HCEC 1CT (cell line): ENCODE measurements at regions not wholly inside any gene's neighbourhood (a gene's known extent, or its start where the extent isn't known, plus 50 kb on each side); places are given as distances from the start of the nearest gene placed in this dataset.

Experiments
- DNase-seq: peaks from one replicate; pipeline ENCODE4 v3.0.0-alpha.2; 2017

DNA sequence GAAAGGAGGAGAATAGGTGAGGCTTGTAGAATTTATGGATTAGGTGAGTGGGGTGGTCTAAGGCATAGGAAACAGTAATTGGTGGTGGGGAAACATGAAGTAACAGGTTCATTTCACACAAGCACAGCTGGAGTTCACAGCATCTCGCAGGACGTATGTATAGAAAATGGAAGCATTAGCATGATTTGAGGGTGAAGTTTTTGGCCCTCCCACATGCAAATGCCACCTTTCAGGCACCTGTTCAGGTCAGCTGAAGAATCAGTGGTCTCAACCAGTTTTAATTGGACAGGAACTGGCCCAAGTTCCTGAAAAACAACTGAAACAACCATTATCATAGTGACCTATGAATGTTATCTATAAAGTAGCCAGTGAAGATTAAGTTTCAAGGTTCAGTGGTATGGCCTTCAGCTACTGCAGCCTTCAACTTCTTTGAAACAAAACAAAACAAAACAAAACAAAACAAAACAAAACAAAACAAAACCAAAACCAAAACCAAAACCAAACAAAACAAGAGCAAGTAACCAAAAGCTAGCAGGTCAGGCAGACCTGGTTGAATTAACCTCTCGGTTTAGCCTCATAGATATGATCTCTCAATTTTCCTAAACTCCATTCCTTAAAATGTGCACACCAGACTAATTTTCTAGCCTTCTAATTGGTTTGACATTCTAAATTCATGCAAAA, 102.1 kb upstream of the SPHKAP start:
- no peak for DNase-seq

DNA sequence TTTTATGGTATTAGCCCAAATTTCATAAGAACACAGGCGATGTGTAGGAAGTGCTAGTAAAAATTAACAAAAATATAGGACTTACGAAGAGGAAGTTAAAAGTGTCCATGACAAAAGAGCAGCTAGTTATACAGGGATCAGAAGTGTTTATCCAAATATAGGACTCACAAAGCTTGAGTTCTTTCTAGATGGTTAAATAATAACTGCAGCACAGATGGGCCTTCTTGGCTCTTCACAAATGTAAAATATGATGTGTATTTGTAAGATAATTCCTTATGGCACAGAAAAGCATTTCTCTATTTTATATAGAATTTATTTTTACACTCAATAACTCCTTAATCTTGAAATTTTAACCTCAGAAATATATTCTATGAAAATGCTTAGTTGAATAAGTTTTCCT, 100.9 kb upstream of the SPHKAP start:
- DNase-seq, result no peak

DNA sequence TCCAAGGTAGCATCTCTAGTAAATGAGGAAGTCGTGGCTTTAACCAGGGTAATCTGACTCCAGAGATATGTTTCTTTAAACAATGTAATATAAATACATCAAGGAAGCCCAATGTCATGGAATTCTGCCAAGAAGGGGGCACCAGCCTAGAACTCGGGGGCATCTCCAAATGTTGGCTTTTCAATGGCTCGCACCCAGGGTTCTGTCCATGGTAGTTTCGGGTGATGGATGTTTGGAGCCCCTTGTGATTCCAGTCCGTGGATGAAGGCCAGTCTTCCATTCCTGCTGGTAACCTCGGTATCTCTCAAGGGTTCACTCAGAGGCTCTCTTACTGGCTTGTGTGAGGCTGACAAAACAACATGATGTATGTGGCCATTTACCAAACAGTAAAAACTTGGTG, 91.7 kb upstream of the SPHKAP start:
- DNase-seq, result no peak

- DNase-seq, result no peak
These were observed 87.9 kb upstream of the SPHKAP start for GRCh38 chr2:228269351-228269750.

DNA sequence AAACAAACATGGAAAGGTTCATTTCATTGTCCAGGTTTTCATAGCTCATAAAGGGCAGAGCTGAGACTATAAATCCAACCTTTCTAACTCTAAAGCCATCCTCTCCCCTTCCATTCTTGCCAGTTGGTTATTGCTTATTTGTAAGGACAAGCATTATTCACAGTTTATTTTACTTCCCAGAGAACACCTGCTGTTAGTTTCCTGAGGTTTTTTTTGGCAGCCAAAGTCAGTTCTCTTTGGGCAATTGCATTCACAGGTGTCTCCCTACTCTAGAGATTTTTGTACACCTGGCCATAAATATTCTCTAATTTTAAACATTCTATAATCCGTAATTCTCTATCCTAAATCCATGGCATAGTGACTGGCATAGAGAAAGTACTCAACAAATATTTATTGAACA, 87.3 kb upstream of the SPHKAP start:
- DNase-seq, result no peak

- DNase-seq, result no peak
These were observed 86.8 kb upstream of the SPHKAP start for GRCh38 chr2:228268301-228268700.

DNA sequence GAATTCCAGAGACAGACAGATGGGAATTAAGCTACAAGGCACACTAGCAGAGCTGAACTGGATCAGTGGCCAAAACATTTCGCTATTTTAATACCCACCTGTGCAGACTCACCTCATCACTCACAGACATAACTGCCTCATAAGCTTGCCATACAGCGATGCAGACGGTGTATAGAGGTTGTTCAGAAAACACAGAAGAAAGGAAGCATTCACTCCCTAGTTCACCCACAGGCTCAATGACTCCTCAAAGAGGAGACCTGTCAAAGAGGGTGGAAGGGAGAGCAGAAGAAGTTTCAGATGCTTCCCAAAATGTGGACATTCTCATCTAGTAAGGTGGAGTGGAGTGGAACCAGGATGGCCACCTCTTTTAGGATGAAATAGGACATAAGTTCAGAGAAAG, 81.7 kb upstream of the SPHKAP start:
- DNase-seq, result no peak

DNA sequence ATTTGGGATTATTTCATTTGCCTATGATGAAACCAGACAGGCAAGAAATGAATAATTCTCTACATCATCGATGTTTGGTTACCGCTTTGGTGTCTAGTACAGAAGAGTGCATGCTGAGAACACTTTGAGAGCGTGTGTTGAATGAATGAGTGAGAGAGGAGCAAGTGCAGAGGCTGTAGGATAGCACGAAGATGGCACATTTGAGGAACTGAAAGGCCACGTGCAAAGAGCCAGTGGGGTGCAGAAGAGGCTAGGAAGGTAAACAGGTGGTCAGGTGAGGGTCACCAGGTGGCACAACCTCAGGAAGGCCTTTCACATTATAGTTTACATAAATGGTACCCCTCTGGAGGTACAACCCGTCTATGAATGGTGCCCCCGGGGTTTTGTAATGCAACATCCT, 80.1 kb upstream of the SPHKAP start:
- DNase-seq, result no peak

- DNase-seq, result no peak
These were observed 75.9 kb upstream of the SPHKAP start for GRCh38 chr2:228257379-228257778.

DNA sequence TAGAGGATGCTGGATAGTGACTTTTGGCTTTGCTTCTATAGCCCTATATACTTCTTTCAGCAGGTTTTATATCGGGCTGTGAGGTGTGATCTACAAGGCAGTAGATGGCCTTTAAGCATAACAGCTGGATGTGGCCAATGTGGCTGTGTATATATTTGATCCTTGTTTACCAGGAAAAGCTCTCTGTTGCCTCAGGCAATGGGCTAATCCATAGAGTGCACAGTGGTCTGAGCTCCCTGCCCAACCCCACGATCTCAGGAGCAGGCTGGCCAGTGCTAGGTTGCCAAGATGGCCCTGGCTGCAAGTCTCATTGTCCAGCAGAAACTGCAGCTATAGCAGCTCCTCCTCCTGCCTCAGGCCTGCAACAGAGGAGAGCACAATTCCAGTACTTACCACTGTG, 72.3 kb upstream of the SPHKAP start:
- DNase-seq, result no peak

- no peak for DNase-seq
These were observed 65.8 kb upstream of the SPHKAP start for GRCh38 chr2:228247335-228247734.

GRCh38 chr2:228245601-228246000, 64.1 kb upstream of the SPHKAP start:
- no peak for DNase-seq

GRCh38 chr2:228242591-228242990, 61.1 kb upstream of the SPHKAP start:
- no peak for DNase-seq

DNA sequence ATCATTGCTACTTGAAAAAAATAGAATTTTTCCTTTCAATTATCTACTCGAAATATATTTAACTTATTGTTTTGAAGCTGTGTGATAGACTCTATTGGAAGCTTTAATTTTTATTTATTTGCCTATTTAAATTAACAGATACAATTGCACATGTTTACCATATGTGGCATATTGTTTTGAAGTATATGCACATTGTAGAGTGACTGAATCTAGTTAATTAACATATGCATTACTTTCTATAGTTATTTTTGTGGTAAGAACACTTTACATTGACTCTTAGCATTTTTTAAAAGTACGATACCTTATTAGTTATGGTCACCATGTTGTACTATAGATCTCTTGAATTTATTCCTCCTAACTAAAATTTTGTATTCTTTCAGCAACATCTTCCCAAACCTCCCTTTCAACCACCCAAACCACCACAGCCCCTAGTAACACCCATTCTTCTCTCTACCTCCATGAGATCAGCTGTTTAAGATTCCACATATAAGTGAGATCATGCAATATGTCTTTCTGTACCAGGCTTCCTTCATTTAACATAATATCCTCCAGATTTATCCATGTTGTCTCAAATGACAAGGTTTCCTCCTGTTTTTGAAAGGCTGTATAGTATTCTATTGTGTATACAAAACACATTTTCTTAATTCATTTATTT, 58.5 kb upstream of the SPHKAP start:
- no peak for DNase-seq

- DNase-seq, result no peak
These were observed 57.9 kb upstream of the SPHKAP start for GRCh38 chr2:228239207-228239906.
